HPDE6-E6E7 (cell line): ENCODE measurements at regions not wholly inside any gene's neighbourhood (a gene's known extent, or its start where the extent isn't known, plus 50 kb on each side); places are given as distances from the start of the nearest gene placed in this dataset.
"Not testable (repeated sequence)": the region's sequence is repeated elsewhere in the genome, so short reads cannot be mapped to it uniquely, and the experiment has no call there.

Experiments
- DNase-seq: peaks from one replicate; pipeline ENCODE4 v3.0.0; 2011; ENCODE audit warnings: missing footprints; ENCODE audit errors: extremely low spot score

DNA sequence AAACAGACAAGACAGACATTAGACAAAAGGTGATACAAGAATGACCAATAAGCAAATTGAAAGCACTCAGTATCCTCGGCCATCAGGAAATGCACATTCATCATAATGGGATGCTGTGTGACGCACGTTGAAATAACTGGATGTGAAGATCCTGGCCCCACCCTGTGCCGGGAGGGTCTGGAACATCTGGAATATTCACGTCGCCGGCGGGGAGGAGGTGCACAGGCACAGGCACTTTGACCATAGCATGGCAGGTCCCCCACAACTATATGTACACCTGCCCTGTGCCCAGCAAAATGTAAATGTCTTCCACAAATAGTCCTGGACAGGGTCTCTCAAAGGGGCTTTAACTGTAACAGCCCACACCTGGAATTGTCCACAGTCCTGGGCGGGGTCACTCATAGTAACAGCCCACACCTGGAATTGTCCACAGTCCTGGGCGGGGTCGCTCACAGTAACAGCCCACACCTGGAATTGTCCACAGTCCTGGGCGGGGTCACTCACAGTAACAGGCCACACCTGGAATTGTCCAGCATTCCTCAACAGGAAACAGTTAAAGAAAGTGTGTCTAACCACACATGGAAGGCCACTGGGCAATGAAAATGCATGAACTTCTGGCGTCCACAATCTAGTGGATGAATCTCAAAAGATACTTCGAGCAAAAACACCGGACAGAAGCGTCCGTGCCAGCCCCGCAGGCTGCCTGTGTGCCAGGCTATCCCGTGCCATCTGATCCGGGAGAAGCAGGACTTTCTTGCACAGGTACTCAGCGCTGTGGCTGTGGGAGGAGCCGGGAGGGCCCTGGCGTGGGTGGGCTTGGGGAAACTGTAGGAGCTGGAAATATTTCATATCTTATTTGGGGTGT lies 113.4 kb downstream of the RTP5 start:
- DNase-seq, result no peak

DNA sequence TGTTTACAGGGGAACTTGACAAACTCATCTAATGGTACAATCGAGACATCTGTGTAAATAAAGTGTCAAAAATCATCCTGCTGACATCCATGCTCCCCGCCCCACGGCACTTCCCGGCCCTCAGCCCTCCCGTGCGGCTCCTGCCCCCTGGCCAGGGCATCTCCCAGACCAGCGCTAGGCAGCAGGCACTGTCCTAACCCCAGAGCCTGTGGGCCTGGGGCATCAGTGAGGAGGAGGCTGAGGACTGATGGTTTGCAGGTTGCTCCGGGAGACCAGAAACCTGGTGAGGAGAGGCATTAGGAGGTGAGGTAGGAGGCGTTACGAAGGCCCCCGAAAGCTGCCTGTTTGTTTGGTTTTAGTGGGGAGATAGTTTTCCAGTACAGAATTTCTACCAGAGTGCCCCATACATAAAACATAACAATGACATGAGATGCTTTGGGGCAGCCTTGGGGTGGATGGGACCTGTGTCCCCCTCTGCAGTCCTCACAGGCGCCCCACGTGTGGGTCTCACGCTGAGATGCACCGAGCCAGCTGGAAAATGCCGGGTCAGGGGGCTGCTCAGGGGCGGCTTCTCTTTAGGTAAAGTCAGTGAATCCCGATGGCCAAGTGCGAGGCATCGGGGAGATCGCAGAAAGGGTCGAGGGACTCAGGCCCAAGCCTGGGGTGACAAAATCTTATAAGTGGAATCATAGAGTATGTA lies 114.2 kb downstream of the RTP5 start:
- no peak for DNase-seq

- no peak for DNase-seq
These were observed 114.7 kb downstream of the RTP5 start for GRCh38 chr2:241984271-241984655.

GRCh38 chr2:241984658-241985057 lies 115.1 kb downstream of the RTP5 start:
- no peak for DNase-seq

GRCh38 chr2:241985161-241985985 lies 115.8 kb downstream of the RTP5 start:
- DNase-seq, result not testable (repeated sequence)

DNA sequence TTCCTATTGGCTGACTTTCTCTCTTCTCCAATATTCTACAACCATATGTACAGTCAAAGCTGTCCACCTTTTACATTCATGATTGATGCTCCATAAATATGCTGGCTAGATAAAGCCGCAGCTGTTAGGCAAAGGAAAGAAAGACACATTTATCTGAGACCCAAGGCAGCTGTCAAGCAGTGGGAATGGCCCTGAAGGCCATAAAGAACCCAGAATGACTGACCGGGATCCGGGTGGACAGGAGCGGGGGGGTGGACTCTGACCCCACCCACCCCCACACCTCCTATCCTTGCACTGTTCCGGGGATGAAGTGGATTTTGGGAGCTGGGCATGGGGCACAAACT lies 116.4 kb downstream of the RTP5 start:
- DNase-seq, result no peak

DNA sequence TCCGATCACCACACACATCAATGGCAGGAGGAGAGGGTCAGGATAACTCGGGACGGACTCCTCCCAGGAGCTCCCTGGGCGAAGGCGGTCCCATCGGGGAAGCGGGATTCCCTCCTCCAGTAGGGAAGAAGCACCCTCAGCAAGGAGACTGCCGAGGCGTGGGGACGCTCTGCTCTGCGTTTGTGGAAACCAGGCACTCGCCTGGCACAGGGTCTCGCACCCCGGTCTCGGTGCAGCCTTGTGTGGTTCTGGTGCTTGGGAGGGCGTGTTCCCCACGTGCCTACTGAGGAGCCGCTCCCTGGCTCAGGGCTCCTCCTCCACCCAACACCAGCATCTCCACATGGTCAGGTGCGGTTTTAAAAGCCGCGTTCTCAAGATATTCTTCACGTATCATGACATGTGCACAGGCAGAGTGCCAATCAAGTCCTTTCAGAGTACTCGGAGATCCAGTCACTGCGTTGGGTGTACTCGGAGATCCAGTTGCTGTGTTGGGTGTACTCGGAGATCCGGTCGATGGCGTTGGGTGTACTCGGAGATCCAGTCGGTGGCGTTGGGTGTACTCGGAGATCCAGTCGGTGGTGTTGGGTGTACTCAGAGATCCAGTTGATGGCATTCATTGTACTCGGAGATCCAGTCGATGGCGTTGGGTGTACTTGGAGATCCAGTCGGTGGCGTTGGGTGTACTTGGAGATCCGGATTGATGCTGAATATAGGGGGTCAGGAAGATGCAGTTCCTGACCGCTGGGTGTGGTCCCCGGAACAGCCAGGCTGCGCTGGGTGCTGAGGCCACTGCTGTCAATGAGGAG lies 117.5 kb downstream of the RTP5 start:
- DNase-seq, result no peak

DNA sequence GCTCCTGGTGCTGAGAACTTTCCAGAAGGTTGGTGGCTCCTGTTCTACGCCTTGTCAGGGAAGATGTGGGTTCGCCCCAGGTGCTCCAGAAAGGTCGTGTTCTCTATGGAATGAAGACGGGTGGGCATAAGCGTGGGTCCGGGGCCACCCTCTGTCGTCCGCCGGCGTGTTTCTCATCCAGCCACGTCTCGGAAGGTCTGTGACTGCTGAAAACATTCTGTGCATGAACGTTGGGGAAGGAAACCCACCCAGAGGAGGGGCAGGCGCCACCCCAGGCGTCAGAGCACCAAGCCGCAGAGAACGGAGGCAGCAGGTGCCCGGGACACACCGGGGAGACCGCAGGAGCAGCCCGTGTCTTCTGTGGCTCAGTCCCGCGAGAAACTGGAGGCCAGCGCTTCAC lies 118.2 kb downstream of the RTP5 start:
- DNase-seq, result no peak

GRCh38 chr2:241988146-241988545 lies 118.6 kb downstream of the RTP5 start:
- DNase-seq, result no peak

DNA sequence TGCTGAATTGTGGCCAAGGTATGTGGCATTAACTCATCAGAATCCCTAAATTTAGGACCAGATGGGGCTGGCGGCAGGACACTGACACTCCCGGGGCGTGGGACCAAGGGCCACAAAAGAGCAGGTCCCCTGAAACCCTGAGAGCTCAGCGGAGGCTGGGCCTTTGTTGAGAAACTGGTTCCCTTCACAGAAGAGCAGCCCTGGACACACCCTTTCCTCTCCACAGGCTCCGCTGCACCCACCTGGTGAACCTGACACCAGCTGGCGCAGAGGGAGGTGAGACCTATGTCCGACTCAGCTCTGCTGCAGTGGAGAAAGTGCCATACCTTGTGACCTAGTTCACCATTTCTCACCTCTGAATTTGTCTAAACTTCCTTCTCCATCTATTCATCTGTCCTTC lies 119.5 kb downstream of the RTP5 start:
- DNase-seq, result no peak

DNA sequence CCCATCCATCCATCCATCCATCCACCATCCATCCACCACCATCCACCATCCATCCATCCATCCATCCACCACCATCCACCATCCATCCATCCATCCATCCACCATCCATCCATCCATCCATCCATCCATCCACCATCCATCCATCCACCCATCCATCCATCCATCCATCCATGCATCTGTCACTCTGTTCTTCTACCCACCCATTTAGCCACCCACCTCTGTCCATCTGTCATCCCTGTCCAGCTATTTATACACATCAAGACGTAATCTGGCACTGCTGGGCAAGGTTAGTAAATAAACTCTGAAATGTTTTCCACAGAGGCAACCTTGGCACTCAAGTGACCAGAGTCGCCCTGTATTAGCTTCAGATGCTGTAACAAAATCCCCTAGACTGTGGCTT lies 120.9 kb downstream of the RTP5 start:
- DNase-seq, result no peak

DNA sequence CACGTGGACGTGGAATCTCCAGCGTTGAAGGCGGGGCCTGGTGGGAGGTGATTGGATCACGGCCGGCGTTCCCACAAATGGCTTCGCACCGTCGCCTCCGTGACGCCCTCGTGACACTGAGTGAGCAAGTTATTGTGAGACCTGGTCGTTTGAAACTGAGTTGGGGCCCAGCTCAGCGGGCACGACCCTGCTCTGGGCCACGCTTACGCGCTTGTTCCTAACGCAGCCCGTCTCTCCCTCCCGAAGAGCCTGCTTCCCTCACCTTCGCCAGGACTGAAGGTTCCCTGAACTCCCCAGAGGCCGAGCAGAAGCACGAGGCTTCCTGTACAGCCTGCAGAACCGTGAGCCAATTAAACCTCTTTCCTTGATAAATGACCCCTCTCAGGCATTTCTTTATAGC lies 121.8 kb downstream of the RTP5 start:
- DNase-seq, result no peak

DNA sequence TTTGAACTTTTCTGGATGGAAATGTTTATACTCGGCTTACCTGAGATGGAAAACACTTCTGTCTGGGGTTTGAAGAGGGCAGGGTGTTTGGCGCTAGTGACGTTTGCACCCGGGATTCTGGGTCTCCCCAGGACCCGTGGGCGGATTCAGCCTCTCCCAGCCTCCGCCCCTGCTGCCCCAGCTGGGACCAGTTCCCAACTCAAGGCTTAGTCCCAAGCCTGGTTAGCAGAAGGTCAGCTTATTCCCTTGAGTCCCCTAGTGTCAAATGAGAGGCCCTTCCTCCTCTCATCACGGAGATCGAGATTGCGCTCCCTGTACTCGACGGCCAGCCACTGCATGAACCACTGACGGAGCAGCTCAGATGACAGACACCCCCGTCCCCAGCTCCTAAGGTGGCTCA lies 123.2 kb downstream of the RTP5 start:
- DNase-seq, result no peak

DNA sequence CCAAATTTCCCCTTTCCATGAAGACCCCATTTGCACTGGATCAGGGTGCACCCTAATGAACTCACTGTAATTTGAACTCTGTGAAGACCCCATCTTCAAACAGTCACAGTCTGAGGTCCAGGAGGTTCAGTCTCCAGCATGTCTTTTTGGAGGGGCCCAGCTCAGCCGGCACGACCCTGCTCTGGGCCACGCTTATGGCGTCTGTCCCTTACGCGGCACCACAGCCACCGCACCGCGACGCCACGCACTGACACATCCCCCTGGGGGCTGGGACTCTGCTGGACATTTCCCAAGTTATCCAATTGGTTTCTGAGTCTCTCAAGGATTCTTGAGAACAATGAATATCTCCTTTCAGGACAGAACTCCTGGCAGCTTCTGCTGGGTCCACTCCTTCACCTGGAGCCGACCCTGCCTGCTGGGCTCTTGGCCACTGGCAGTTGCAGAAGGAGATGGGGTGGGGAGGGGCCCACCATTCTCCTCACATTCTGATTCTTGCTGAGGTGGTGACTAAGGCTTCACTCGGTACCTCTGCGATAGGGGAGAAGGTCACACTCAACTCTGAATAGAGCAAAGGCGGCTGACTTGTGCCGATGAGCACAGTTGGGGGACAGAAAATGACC lies 124.0 kb downstream of the RTP5 start:
- DNase-seq, result no peak

- DNase-seq, result no peak
These were observed 124.6 kb downstream of the RTP5 start for GRCh38 chr2:241994086-241994485.

- DNase-seq, result no peak
These were observed 125.2 kb downstream of the RTP5 start for GRCh38 chr2:241994556-241995213.

DNA sequence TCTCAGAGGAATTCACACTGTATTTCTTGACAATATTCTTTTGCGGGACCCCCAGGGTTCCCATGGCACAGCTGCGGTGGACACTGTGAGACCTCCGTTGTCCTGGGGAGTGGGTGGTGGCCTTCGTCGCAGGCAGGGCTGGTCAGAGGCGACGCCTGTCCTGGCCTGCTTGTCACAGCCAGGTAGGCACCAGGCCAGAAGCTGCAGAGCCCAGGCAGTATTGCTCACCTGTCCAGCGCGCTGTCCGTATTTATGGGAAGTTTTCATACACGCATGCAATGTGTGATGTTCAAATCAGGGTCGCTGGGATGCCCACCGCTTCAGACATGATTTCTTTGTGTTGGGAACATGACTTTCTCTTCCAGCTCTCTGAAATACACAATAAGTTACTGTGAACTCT lies 126.6 kb downstream of the RTP5 start:
- no peak for DNase-seq

- no peak for DNase-seq
These were observed 127.5 kb downstream of the RTP5 start for GRCh38 chr2:241997017-241997416.

- DNase-seq, result no peak
These were observed 129.7 kb downstream of the RTP5 start for GRCh38 chr2:241999184-241999583.

- DNase-seq, result no peak
These were observed 132.3 kb downstream of the RTP5 start for GRCh38 chr2:242001853-242002252.

- no peak for DNase-seq
These were observed 133.4 kb downstream of the RTP5 start for GRCh38 chr2:242002944-242003343.
